GM18507 (cell line): ENCODE measurements at regions not wholly inside any gene's neighbourhood (a gene's known extent, or its start where the extent isn't known, plus 50 kb on each side); places are given as distances from the start of the nearest gene placed in this dataset.
"Not testable (repeated sequence)": the region's sequence is repeated elsewhere in the genome, so short reads cannot be mapped to it uniquely, and the experiment has no call there.

Source experiments
- DNase-seq: peaks from one replicate; pipeline ENCODE4 v3.0.0; 2011; ENCODE audit warnings: low read depth; ENCODE audit not compliant: insufficient read length; ENCODE audit errors: extremely low spot score
- FAIRE-seq: peaks from 2 replicates; lab custom pipeline; 2011; peaks lifted over from hg19 to GRCh38; lab: Jason Lieb, UNC

GRCh38 chr10:109328001-109328400, 595.3 kb downstream of the XPNPEP1 start:
- FAIRE-seq (no peak), DNase-seq (no peak)

GRCh38 chr10:109327266-109327665, 596.0 kb downstream of the XPNPEP1 start:
- DNase-seq (no peak), FAIRE-seq (no peak)

- no peak for FAIRE-seq
- DNase-seq, result no peak
Observed at GRCh38 chr10:109324721-109325120, 598.6 kb downstream of the XPNPEP1 start.

GRCh38 chr10:109317746-109318366, 605.5 kb downstream of the XPNPEP1 start:
- FAIRE-seq, result no peak

GRCh38 chr10:109314016-109314415, 609.3 kb downstream of the XPNPEP1 start:
- DNase-seq, FAIRE-seq: not testable (repeated sequence)

More at GRCh38 chr10:109317746-109318366, 605.5 kb downstream of the XPNPEP1 start:
- DNase-seq, result no peak

- not testable (repeated sequence) for FAIRE-seq, DNase-seq
Observed at GRCh38 chr10:109312555-109312954, 610.8 kb downstream of the XPNPEP1 start.

- no peak for DNase-seq
- FAIRE-seq, result no peak
Observed at GRCh38 chr10:109308971-109309370, 614.3 kb downstream of the XPNPEP1 start.

GRCh38 chr10:109307102-109307501, 616.2 kb downstream of the XPNPEP1 start:
- FAIRE-seq, DNase-seq: not testable (repeated sequence)

- DNase-seq (no peak), FAIRE-seq (no peak)
Observed at GRCh38 chr10:109306698-109307097, 616.6 kb downstream of the XPNPEP1 start.

GRCh38 chr10:109287858-109288257, 635.5 kb downstream of the XPNPEP1 start:
- FAIRE-seq (no peak), DNase-seq (no peak)

- FAIRE-seq (no peak), DNase-seq (no peak)
Observed at GRCh38 chr10:109282510-109282909, 640.8 kb downstream of the XPNPEP1 start.

- DNase-seq, result no peak
- FAIRE-seq, result no peak
Observed at GRCh38 chr10:109281347-109281746, 642.0 kb downstream of the XPNPEP1 start.

GRCh38 chr10:109280837-109281236, 642.5 kb downstream of the XPNPEP1 start:
- DNase-seq (no peak), FAIRE-seq (no peak)

- no peak for FAIRE-seq
- no peak for DNase-seq
Observed at GRCh38 chr10:109277456-109277855, 645.9 kb downstream of the XPNPEP1 start.

GRCh38 chr10:109275960-109276359, 647.4 kb downstream of the XPNPEP1 start:
- FAIRE-seq (no peak), DNase-seq (no peak)

GRCh38 chr10:109274681-109275080, 648.6 kb downstream of the XPNPEP1 start:
- no peak for DNase-seq
- no peak for FAIRE-seq

GRCh38 chr10:109270173-109270572, 653.1 kb downstream of the XPNPEP1 start:
- DNase-seq (no peak), FAIRE-seq (no peak)

- FAIRE-seq (no peak), DNase-seq (no peak)
Observed at GRCh38 chr10:109264004-109264403, 659.3 kb downstream of the XPNPEP1 start.

- DNase-seq (no peak), FAIRE-seq (no peak)
Observed at GRCh38 chr10:109261231-109261630, 662.1 kb downstream of the XPNPEP1 start.

GRCh38 chr10:109259293-109259692, 664.0 kb downstream of the XPNPEP1 start:
- FAIRE-seq, result no peak
- DNase-seq, result no peak

- no peak for FAIRE-seq
- no peak for DNase-seq
Observed at GRCh38 chr10:109253306-109253705, 670.0 kb downstream of the XPNPEP1 start.

- FAIRE-seq, result no peak
Observed at GRCh38 chr10:109250152-109250551, 673.2 kb downstream of the XPNPEP1 start.

More at GRCh38 chr10:109250152-109250551, 673.2 kb downstream of the XPNPEP1 start:
- DNase-seq, result no peak
